RWPE1 (cell line): ENCODE measurements at regions not wholly inside any gene's neighbourhood (a gene's known extent, or its start where the extent isn't known, plus 50 kb on each side); places are given as distances from the start of the nearest gene placed in this dataset.

Experiments
- CTCF ChIA-PET: fragments of 350-600 bp; sonication (Branson Sonifier 250); formaldehyde crosslinking; extraction: SDS; loops from one replicate; lab custom pipeline; 2021; lab: Yijun Ruan, JAX
- POLR2A ChIA-PET: fragments of 400-600 bp; formaldehyde crosslinking; extraction: SDS; loops from one replicate; lab custom pipeline; 2020; ENCODE audit warnings: antibody characterized with exemption; ENCODE audit not compliant: low non-redundant PET; lab: Yijun Ruan, JAX
- DNase-seq: peaks from one replicate; pipeline ENCODE4 v3.0.0; 2012; ENCODE audit warnings: low spot score
- H3K27ac ChIP-seq: fragments of 450-650 bp; 2 replicates; pipeline ENCODE4 v1.5.1; 2017
- CTCF ChIP-seq: fragments of 450-650 bp; conservative IDR thresholded peaks from 2 replicates; pipeline ENCODE4 v1.5.1; 2017; ENCODE audit warnings: low read depth, mild to moderate bottlenecking

GRCh38 chr7:126163647-126164046 is 1089.1 kb downstream of the GRM8 start:
- ChIA-PET CTCF (no interaction called here), POLR2A (no interaction called here)
- no peak for DNase-seq
- no peak overlapping the region for H3K27ac ChIP-seq
- TF ChIP-seq CTCF, result no peak

- POLR2A ChIA-PET, result no interaction called here
- no peak for TF ChIP-seq CTCF
- CTCF ChIA-PET, result no interaction called here
- H3K27ac ChIP-seq, result no peak overlapping the region
- DNase-seq, result no peak
These were observed 1095.3 kb downstream of the GRM8 start for GRCh38 chr7:126157391-126157790.

- no peak for DNase-seq
- no peak overlapping the region for H3K27ac ChIP-seq
- TF ChIP-seq CTCF, result no peak
- POLR2A ChIA-PET, result no interaction called here
- CTCF ChIA-PET, result no interaction called here
These were observed 1102.3 kb downstream of the GRM8 start for GRCh38 chr7:126150278-126150958.

GRCh38 chr7:126140858-126141466 is 1111.8 kb downstream of the GRM8 start:
- no peak for TF ChIP-seq CTCF
- DNase-seq, result no peak
- CTCF ChIA-PET, result no interaction called here
- H3K27ac ChIP-seq, result no peak overlapping the region
- POLR2A ChIA-PET, result no interaction called here

GRCh38 chr7:126119981-126120380 is 1132.8 kb downstream of the GRM8 start:
- CTCF ChIA-PET, result no interaction called here
- H3K27ac ChIP-seq, result no peak overlapping the region
- no peak for TF ChIP-seq CTCF
- no peak for DNase-seq
- POLR2A ChIA-PET, result no interaction called here

- ChIA-PET CTCF (no interaction called here), POLR2A (no interaction called here)
- H3K27ac ChIP-seq, result no peak overlapping the region
- DNase-seq, result no peak
- no peak for TF ChIP-seq CTCF
These were observed 1149.2 kb downstream of the GRM8 start for GRCh38 chr7:126103582-126103981.
